ENCODE measurements at regions not wholly inside any gene's neighbourhood (a gene's known extent, or its start where the extent isn't known, plus 50 kb on each side); places are given as distances from the start of the nearest gene placed in this dataset.

DNA sequence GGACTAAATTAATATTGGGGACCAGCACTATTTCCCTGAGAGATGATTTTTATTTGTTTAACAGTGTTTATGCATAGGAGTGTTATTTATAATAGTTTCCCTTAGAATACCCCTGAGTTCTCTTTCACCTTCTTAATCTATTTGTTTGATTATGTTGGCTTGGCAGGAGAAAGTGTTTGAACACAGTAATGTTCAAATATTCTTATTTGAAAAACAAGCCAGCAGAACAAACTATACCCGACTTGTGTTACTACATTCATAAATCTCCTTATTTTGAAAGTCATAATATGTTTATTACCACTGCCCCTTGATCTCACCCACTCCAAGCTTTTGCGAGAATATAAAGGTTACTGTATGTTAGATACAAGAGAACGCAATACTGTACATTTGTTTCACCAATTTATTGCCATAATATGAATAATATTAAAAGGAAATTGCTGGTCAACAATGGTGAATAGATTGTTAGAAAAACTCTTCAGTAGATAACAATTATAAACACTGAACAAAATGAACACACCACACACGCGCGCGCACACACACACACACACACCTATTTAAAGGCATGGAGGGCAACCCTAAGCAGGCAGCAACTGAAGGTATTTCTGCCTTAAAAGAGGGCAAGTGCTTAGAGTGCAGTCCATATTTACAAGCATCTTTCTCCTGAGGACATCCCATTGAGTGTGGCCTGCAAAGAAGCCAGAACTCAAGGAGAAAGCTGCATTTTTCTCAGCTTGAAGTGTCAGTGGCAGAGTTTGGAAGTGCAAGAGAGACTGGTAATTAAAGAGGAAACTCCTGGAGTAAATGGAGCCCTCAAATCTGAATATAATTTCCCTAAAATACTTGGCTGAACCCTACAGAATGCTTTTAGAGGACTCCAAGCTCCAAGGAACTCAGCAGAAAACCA is 279.4 kb upstream of the MAN1A1 start:
- DNase-seq, result no peak

DNA sequence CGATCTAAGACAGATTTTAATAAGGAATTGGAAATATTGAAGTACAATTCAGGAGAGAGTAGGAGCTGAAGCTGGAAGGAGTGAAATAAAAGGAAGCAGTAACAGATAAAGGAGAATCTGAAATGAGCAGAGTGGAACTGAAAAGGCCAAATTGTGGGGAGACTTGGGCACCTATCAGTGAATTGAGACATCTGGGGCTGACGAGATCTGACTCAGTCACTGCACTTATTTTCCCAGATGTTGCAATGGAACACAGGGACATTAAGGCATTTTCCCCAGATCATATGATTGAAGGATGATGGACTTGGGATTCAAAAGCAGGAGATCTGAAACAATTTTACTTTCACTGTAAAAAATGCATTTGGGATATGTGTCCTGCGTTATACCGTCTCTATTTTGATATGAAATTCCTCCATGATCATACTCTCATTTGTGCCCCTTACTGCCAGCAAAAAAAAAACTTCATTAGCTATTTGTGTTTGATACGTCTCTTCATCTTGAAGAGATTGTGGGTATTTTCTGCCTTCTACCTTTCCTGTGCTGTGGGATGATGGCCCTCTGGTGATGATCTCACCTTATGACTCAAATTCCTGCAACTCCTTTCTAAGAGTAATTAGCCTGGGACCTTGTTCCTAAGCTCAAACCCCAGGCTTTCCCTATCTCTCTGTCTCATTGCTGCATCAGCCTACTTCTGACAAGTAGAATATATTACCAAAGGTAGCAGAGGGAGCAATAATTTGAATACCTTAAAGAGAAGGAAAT is 278.5 kb upstream of the MAN1A1 start:
- DNase-seq, result no peak

DNA sequence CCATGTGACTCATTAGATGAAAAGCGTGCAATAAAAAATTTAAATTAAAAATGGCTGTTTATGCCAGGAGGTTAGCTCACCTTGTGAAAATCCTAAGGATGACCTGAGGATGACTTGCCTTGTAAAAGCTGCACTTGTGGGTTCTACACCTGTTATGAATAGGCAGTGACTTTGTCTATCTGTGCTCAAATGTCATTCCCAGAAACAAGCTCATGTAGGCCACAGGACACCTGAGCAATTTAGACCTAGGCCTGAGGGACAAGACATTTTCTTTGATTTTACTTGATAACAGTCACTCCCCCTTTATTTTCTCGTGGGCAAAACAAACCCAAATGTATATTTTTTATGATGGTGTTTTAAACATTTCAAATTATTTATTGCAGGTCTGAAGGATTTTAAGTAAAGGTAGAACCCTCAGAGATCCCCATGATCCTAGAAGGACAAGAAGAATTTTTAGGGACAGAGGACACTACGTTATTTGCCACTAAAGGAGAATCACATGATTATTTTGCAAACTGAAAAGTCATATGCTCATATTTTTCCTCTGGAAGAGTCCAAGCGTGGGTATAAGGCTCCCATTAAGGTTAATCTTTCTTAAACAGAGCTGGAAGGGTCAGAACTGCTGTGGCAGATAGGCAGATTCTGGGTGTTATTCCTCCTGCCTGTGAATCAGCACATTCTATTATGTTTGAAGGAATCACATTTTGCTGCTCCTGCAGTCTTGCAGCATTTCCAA is 277.5 kb upstream of the MAN1A1 start:
- no peak for DNase-seq

DNA sequence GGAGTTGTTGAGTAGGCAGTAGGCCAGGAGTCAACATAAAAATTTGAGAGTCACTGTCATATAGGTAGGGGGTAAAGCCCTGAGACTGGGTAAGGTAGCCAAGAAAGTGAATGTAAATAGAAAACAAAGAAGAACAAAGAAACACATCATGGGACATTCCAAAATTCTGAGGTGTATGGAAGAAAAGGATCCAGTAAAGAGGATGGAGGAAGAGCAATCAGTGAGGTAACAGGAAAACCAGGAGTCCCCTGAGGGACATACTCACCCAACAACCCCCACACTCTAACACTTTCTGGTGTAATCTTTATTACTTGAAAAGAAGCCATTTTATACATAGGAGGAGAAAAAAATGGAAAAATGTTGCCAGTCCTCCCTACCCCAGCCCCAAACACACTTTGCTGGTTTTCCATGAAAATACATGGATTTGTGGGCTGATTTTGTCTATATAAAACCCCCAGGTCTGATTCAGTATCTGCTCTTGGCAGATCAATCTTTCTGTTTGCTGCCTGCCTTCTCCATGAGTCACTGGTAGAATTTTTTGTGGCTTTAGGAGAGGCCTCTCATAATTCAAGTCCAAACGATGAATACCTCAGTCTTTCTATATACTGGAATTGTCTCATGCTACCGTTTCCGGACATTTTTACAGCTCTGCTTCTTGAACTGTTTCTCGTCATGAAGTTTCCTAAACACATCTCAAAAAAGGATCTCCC is 271.4 kb upstream of the MAN1A1 start:
- DNase-seq, result no peak

DNA sequence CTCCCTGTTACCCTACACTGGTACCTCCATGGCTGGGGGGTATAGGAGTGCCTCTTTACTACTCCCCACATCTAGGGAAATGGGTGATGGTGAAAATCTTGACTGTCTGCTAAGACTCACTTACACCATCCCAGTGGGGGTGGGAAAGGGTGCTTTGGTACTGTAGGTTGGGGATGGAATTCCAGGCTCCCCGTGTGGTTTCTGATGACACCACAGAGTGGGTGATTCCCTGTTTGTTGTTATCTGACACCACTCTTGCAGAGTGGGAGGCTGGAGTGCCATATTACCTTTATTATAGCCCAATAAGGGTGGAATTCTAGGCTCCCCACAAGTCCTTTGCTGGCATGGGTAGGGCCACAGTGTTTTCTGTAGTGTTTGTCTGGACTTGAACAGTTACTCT is 264.6 kb upstream of the MAN1A1 start:
- DNase-seq, result no peak

DNA sequence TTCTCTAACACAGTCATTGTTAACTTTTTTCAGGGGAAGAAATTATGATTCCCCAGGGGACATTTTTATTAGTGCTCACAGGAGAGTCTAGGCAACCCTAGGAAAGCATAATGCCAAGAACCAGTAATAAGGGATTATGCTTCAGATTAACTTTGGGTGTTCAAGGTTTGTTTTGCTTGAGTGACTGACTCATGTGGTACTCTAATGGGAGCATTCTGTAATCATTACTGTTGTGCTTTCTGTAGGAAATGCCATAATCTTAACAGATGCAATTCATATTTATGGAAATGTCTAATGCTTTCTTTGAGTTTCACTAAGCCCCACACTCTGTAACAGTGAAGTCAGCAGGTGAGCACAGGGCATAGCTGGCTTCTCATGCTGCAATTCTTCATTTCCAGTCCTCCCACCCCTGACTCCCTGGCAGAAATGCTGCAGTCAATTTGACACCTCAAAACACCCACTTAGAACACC is 263.4 kb upstream of the MAN1A1 start:
- no peak for DNase-seq

DNA sequence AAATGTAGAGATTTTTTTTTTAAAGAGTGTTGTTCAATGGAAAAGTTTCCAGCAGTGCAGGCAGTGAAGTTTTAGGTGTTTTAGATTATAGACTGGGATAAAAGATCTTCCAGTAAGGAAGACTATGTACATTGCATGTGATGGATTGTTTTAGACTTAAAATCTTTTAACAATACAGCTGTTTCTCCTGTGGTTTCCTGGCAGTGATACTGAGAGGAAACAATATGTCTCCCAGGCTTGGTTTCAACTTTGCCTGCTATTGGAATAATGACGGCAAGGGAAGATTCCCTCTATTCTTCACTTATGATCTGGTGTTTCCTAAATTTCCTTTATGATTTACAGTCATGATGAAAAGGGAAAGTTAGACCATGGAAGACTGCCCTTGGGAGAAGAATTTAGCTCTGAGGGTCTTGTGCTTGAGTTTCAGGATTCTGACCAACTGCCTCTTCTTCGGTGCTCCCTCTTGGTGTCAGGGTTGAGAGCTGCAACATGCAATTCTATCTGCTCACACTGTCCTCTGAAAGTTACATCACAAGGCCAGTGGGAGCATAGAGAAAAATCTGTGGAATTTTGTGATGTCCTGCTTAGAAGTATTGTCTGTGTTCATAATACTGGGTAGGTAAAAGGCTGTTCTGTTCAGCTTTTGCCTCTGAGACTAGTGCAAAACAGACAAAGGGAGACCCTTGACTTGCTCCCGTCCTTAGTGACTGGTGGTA is 262.8 kb upstream of the MAN1A1 start:
- DNase-seq, result no peak

DNA sequence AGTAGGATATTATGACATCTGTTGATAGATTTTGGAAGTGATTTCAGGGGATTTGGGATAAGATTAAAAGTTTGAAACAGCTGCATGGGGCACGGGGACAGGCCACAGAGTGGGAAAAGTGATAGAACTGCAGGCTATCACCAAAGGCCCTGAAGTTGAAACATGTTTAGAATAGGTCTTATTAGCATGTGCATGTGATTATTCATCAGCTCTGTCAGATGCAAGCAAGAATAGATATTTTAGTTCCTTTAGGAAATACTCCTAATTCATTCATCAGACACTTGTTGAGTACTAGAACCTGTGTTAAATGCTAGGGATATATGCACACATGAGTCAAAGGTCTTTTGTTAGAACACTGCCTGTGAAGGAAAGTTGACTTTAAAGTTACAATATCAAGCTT is 261.2 kb upstream of the MAN1A1 start:
- no peak for DNase-seq

DNA sequence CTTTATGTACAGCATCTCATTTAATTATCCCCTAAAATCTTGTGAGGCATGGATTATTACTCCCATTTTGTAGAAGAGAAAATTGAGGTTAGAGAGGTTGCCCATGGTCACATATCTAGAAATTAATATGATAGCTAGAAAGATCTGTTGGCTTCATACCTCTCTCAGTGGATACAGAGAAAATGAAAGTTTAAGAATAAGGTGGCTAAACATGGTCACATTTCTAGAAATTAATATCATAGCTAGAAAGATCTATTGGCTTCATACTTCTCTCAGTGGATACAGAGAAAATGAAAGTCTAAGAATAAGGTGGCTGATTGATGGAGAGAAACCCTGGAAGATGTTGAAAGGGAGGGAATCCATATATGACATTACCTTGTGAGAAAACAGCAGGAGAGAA is 260.7 kb upstream of the MAN1A1 start:
- no peak for DNase-seq

DNA sequence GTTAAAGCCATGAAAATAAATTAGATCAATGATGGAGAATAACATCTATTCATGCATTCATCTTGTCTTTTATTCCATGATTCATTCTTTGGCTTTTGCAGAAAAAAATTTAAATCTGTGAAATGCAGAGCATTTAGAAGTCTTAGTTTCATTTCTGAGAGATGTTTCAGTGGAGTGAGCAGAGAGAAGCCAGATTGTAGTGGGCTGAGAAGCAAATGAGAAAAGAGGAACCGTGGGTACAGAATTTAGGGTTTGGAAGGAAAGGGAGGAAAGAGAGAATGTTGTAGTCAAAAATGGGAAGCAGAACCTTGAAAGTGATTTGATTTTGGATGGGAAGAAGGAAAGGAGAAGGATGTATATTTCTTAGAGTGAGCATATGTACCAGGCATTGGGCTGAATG is 260.3 kb upstream of the MAN1A1 start:
- no peak for DNase-seq

DNA sequence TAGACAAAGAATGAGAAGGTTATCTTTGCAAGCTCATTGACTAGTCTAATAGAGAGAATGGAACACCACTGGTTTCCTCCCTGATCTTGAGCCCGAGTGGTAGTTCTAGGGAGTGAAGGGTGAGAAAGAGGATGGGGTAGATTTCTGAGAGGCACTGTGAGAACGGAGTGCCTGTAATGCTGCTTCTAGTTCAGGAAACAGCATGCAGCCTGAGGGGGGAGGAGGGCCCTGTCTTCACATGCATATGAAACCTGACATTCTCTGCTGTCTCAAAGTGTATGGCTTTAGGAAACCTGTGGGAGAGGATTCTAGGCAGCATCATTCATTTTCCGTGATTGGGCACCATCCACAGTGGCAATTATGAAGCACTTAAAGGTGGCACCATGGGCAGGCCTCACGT is 259.4 kb upstream of the MAN1A1 start:
- DNase-seq, result no peak

DNA sequence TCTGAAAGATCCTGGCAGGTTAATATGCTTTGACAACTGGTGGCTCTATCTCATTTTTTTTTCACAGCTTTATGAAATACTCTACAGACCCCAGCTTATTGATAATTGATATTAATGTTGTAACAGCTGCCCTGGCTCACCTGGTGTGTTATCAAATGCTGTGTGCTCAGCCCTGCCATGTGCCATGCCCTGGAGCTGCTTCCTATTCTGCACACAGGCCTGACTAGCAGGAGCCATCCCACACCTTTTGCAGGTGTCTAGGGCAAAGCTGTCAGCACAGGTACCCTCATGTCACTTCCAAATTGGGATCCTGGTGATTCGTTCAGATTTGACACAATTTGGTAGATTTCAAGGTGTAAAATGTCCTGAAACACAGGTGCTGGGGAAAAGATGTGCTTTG is 254.6 kb upstream of the MAN1A1 start:
- no peak for DNase-seq

DNA sequence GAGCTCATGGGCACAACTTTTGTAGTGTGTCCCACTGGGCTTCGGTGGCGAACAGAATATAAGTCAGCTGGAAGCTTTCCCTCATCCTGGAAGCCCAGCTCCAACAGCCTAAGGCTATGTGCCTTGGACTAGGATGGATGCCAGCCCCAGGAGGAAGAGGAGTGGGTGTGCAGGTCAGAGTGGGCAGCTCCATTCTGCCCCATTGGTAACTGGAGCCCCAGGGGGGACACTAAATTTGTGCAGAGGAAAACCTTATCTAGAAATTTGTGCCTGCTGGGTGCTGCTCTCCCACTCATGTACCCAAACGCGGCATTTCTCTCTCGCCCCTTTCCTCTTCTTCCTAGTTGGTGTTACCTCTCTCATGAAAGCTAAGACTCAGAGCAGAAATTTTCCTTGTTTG is 253.9 kb upstream of the MAN1A1 start:
- no peak for DNase-seq

DNA sequence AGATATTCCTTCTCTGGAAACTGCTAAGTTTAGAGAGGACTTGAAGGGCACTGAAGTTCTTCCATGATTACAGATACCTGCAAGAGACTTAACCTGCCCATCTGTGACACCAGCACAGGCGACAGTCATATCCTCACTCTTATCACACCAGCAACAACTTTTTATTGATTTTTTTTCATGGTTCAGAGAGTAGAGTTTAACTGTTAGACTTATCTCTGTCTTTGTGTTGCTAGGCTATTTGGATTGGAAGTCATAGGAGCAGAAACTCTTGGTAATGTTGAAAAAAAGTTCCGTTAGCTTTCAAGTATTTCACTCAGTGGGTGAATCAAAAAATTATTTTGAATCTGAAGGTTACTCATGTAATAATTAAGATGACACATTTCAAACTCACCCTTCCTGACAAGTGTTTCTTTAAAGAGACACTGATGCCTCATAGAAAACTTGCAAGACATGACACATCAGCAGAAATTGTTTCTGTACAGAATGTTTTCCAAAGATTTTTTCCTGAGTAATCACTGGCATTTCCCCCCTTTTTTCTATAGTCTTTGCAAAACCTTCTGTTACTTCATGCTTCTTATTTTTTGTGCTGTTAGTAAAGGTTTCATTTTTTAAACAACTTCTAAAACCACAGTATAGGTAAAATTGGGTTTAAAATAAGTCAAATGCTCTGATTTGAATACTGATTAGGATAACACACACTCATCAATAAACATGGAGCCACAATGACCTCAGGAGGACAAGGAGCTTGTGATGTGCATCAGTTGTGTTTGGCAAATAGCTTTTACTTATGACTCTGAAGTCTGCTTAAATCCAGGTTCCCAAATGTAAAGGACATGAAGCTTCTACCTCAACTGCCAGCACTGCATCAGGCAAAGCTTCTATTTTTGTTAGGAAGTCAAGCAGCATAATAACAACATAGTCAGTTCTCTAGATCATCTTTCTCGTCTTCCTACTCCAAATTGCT is 252.9 kb upstream of the MAN1A1 start:
- no peak for DNase-seq

DNA sequence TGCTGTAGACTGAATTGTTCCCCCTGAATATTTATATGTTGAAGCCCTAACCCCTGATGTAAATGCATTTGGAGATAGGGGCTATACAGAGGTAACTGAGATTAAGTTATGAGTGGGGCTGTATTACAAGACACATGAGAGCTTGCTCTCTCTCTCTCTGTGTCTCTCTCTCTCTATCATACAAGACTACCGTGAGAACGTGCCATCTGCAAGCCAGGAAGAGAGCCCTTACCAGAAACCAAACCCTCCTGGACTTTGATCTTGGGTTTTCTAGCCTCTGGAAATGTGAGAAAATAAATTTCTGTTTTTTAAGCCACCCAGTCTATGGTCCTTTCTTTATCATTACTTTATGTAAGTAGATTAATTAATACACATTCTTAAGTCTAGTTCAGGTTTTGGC is 249.3 kb upstream of the MAN1A1 start:
- no peak for DNase-seq

DNA sequence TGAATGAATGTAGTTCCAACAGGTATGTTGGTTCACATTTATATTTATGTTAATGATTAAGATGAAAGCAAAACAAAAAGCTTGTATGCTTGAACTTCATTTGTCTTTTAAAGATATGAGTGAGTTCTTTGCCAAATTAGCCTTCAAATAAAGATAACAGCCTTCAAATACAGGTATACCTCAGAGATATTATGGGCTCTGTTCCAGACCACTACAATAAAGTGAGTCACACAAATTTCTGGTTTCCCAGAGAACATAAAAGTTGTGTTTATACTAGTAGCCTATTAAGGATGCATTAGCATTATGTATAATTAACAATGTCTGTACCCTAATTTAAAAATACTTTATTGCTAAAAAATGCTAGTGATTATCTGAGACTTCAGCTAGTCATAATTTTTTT is 245.3 kb upstream of the MAN1A1 start:
- no peak for DNase-seq

DNA sequence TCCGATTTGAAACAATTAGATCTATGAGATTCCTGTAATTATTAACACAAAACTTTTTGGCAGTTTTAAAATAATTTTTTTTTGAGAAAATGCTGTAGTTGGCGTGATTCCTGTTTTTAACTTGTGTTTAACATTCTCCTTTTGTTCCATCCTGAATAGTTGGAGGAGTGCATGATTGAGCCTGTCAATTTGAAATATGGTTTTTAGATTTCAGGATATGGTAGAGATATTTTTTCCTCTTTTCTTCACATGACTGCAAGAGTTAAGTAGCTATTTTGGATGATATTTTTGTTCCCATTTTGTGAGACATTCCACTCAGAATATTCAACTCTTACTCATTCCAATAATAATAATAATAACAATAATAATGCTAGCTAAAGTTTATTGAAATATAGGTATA is 241.7 kb upstream of the MAN1A1 start:
- DNase-seq, result no peak

DNA sequence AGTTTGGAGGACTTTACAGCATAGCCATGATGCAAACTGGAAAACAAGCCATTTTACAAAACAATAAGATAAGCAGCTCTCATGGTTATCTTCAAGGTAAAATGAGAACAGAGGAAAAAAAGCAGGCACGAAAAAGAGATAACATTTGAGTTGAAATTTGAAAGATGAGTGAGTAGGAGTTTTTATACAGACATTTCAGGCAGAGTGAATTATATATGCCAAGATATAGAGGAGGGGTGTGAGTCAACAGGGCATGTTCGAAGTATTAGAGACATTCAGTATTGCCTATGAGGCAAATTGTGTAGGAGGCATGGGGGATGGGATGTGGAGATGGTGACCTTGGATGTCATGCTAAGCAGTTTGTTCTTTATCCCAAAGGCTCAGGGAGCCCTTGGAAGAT is 240.5 kb upstream of the MAN1A1 start:
- no peak for DNase-seq

DNA sequence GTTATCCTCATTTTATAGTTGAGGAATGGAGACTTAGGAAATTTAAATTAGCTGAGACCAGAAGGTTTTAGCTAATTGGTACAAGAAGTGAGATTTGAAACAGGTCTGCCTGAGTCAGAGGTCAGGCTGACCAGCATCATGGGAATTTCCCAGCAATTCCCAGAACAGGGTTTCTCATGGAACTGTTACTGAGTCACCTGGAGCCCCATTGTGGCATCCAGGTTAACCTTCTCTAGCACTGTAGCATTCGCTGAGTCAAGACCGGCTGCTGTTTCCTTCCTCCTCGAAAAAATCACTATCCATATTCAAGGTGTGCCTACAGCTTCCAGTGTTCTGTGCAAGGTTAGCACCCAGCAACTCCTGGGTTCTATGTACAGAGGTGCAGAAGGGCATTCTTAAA is 238.0 kb upstream of the MAN1A1 start:
- DNase-seq, result no peak

DNA sequence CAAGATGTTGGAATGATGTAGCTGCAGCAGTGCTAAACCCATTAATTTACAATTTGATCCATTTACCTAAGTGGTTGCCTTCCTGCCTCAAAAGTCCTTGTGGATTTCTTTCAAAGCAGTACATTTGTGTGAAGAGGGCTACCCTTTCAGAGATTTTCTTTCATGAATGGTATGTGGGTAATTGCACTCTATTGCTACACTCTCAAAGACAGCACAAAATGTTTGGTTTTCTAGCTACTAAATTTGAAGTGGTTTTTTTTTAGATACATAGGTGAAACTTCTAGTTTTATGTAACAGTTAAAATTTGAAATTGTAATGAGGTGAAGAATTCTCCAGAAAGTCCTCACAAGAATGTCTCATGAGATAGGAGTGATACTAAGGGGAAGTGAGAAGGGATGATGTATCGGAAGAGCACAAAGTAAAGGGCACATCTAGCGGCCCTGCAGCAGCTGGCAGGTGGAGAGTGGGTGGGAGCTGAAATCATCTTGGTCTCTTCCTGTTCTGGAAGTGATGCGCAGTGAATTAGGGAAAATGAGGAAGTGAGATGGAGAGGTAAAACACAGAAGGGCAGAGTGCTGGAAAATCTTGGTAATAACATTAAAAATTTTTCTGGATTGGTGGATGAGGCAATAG is 236.8 kb upstream of the MAN1A1 start:
- no peak for DNase-seq

DNA sequence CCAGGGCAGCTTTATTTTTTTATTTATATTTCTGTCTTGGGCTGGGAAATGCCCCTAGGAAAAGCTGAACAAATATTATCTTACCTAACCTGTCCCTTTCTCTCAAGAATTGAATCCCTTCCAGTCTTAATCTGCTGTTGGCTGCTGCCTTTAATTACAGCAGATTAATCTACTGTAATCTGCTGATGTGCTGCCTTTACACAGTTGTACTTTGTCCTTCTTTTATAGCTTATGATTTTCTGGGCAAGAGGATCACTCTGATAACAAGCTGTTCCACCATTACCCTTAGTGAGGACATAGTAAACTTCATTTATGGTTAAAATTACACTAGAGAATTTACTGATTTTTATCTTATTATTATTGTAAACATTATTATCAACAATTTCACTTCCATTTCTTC is 234.5 kb upstream of the MAN1A1 start:
- no peak for DNase-seq

Measured in activated CD4-positive, alpha-beta T cell treated with anti-CD3 and anti-CD28 coated beads, Interleukin-2, amount 50 U/mL, for 1 hour (primary cell).